Bronchial epithelial cell (primary cell): ENCODE measurements at regions not wholly inside any gene's neighbourhood (a gene's known extent, or its start where the extent isn't known, plus 50 kb on each side); places are given as distances from the start of the nearest gene placed in this dataset.

Experiments used
- DNase-seq: peaks from one replicate; pipeline ENCODE4 v3.0.0-alpha.2; 2010; ENCODE audit warnings: low read depth
- FAIRE-seq: peaks from 2 replicates; lab custom pipeline; 2011; peaks lifted over from hg19 to GRCh38; lab: Jason Lieb, UNC
- H3K27me3 ChIP-seq: 2 replicates; pipeline ENCODE4 v1.5.1; 2011; ENCODE audit warnings: low read length; ENCODE audit not compliant: control insufficient read depth, insufficient read depth
- H3K36me3 ChIP-seq: 2 replicates; pipeline ENCODE4 v1.5.1; 2011; ENCODE audit warnings: low read length; ENCODE audit not compliant: control insufficient read depth, insufficient read depth
- H3K4me3 ChIP-seq: 2 replicates; pipeline ENCODE4 v1.5.1; 2011; ENCODE audit warnings: mild to moderate bottlenecking, low read depth, low read length, control low read depth
- CTCF ChIP-seq: IDR thresholded peaks from 2 replicates; pipeline ENCODE4 v1.5.1; 2011; ENCODE audit warnings: mild to moderate bottlenecking, moderate library complexity, low read length, control low read depth, inconsistent platforms; ENCODE audit not compliant: insufficient read depth, severe bottlenecking

GRCh38 chr16:72444696-72445095, 272.7 kb upstream of the PMFBP1 start:
- Histone ChIP-seq H3K36me3 (no peaks in the 10 kb centered on the region), H3K27me3 (no peaks in the 10 kb centered on the region), H3K4me3 (no peak overlapping the region)
- TF ChIP-seq CTCF = no peak
- DNase-seq = no peak
- no peak for FAIRE-seq

GRCh38 chr16:72443809-72444208, 271.9 kb upstream of the PMFBP1 start:
- no peak for TF ChIP-seq CTCF
- no peak for DNase-seq
- no peaks in the 10 kb centered on the region for H3K27me3 ChIP-seq
- H3K36me3 ChIP-seq = no peaks in the 10 kb centered on the region
- no peak overlapping the region for H3K4me3 ChIP-seq
- no peak for FAIRE-seq

- DNase-seq = no peak
- Histone ChIP-seq H3K4me3 (no peak overlapping the region), H3K36me3 (no peaks in the 10 kb centered on the region), H3K27me3 (no peaks in the 10 kb centered on the region)
- TF ChIP-seq CTCF = no peak
- no peak for FAIRE-seq
Measured at GRCh38 chr16:72442385-72443158, 270.6 kb upstream of the PMFBP1 start.

GRCh38 chr16:72437891-72438290, 265.9 kb upstream of the PMFBP1 start:
- H3K4me3 ChIP-seq = no peak overlapping the region
- no peak for FAIRE-seq
- no peaks in the 10 kb centered on the region for H3K27me3 ChIP-seq
- no peak for DNase-seq
- TF ChIP-seq CTCF = no peak
- H3K36me3 ChIP-seq = no peaks in the 10 kb centered on the region

GRCh38 chr16:72434159-72434558, 262.2 kb upstream of the PMFBP1 start:
- no peaks in the 10 kb centered on the region for H3K27me3 ChIP-seq
- DNase-seq (peak; percentile 8), FAIRE-seq (no peak)
- no peak for TF ChIP-seq CTCF
- no peaks in the 10 kb centered on the region for H3K36me3 ChIP-seq
- no peak overlapping the region for H3K4me3 ChIP-seq

GRCh38 chr16:72430121-72430520, 258.2 kb upstream of the PMFBP1 start:
- Histone ChIP-seq H3K4me3 (no peak overlapping the region), H3K27me3 (no peaks in the 10 kb centered on the region), H3K36me3 (no peaks in the 10 kb centered on the region)
- no peak for TF ChIP-seq CTCF
- FAIRE-seq (no peak), DNase-seq (no peak)
